WERI-Rb-1 (cell line): ENCODE measurements at regions not wholly inside any gene's neighbourhood (a gene's known extent, or its start where the extent isn't known, plus 50 kb on each side); places are given as distances from the start of the nearest gene placed in this dataset.

Source experiments
- DNase-seq: peaks from one replicate; pipeline ENCODE4 v3.0.0-alpha.2; 2020
- H3K27ac ChIP-seq: fragments of 250-450 bp; sonication (Bioruptor Pico); 2 replicates; pipeline ENCODE4 v1.5.1; 2020; ENCODE audit warnings: mild to moderate bottlenecking, moderate library complexity
- H3K27me3 ChIP-seq: fragments of 250-450 bp; sonication (Bioruptor Pico); 2 replicates; pipeline ENCODE4 v1.5.1; 2021; ENCODE audit warnings: mild to moderate bottlenecking, low read depth, moderate library complexity; ENCODE audit not compliant: insufficient read depth, severe bottlenecking
- H3K36me3 ChIP-seq: fragments of 250-450 bp; sonication (Bioruptor Pico); 2 replicates; pipeline ENCODE4 v1.5.1; 2020; ENCODE audit warnings: mild to moderate bottlenecking, moderate library complexity
- H3K4me3 ChIP-seq: 2 replicates; pipeline ENCODE4 v1.5.1; 2011; ENCODE audit warnings: low read depth, mild to moderate bottlenecking, control low read depth, low read length
- H3K9me3 ChIP-seq: fragments of 250-450 bp; sonication (Bioruptor Pico); 2 replicates; pipeline ENCODE4 v1.5.1; 2021; ENCODE audit warnings: mild to moderate bottlenecking, moderate library complexity; ENCODE audit not compliant: severe bottlenecking
- CTCF ChIP-seq: IDR thresholded peaks from 2 replicates; pipeline ENCODE4 v1.5.1; 2011; ENCODE audit warnings: low read depth, mild to moderate bottlenecking, control low read depth, inconsistent platforms, low read length

GRCh38 chr10:131403936-131404335, 92.4 kb upstream of the TCERG1L start:
- TF ChIP-seq CTCF: no peak
- no peak overlapping the region for H3K27ac ChIP-seq
- no peak for DNase-seq
- no peaks in the 10 kb centered on the region for H3K9me3 ChIP-seq
- no peak overlapping the region for H3K4me3 ChIP-seq
- H3K27me3 ChIP-seq: no peaks in the 10 kb centered on the region
- H3K36me3 ChIP-seq: no peaks in the 10 kb centered on the region

GRCh38 chr10:131404886-131405285, 93.4 kb upstream of the TCERG1L start:
- H3K9me3 ChIP-seq: no peaks in the 10 kb centered on the region
- no peak for TF ChIP-seq CTCF
- no peak for DNase-seq
- no peaks in the 10 kb centered on the region for H3K27me3 ChIP-seq
- no peak overlapping the region for H3K4me3 ChIP-seq
- H3K36me3 ChIP-seq: no peaks in the 10 kb centered on the region
- H3K27ac ChIP-seq: no peak overlapping the region

GRCh38 chr10:131406676-131407392, 95.3 kb upstream of the TCERG1L start:
- TF ChIP-seq CTCF: no peak
- DNase-seq: no peak
- Histone ChIP-seq H3K36me3 (no peaks in the 10 kb centered on the region), H3K27me3 (no peaks in the 10 kb centered on the region), H3K9me3 (no peaks in the 10 kb centered on the region), H3K4me3 (no peak overlapping the region), H3K27ac (no peak overlapping the region)

- no peak for TF ChIP-seq CTCF
- no peak overlapping the region for H3K4me3 ChIP-seq
- H3K9me3 ChIP-seq: peaks cover 2% of the 10 kb centered on the region
- no peaks in the 10 kb centered on the region for H3K36me3 ChIP-seq
- no peak for DNase-seq
- H3K27ac ChIP-seq: no peak overlapping the region
- no peaks in the 10 kb centered on the region for H3K27me3 ChIP-seq
These were observed 107.2 kb upstream of the TCERG1L start for GRCh38 chr10:131418681-131419080.

- Histone ChIP-seq H3K9me3 (peaks cover 2% of the 10 kb centered on the region), H3K27ac (no peak overlapping the region), H3K27me3 (no peaks in the 10 kb centered on the region), H3K4me3 (no peak overlapping the region), H3K36me3 (no peaks in the 10 kb centered on the region)
- TF ChIP-seq CTCF: no peak
- DNase-seq: no peak
These were observed 108.3 kb upstream of the TCERG1L start for GRCh38 chr10:131419797-131420196.

GRCh38 chr10:131420867-131421266, 109.3 kb upstream of the TCERG1L start:
- no peak for TF ChIP-seq CTCF
- Histone ChIP-seq H3K27ac (no peak overlapping the region), H3K27me3 (no peaks in the 10 kb centered on the region), H3K36me3 (no peaks in the 10 kb centered on the region), H3K4me3 (no peak overlapping the region), H3K9me3 (peaks cover 2% of the 10 kb centered on the region)
- no peak for DNase-seq
